HL-60 (cell line): ENCODE measurements at regions not wholly inside any gene's neighbourhood (a gene's known extent, or its start where the extent isn't known, plus 50 kb on each side); places are given as distances from the start of the nearest gene placed in this dataset.

Source experiments
- GABPA ChIP-seq: IDR thresholded peaks from 2 replicates; pipeline ENCODE4 v1.6.1; 2012; ENCODE audit warnings: low read depth
- POLR2AphosphoS5 ChIP-seq: IDR thresholded peaks from 2 replicates; pipeline ENCODE4 v1.6.1; 2012; ENCODE audit warnings: low read depth
- REST ChIP-seq: IDR thresholded peaks from 2 replicates; pipeline ENCODE4 v1.6.1; 2012; ENCODE audit warnings: low read depth; ENCODE audit not compliant: insufficient replicate concordance
- SPI1 ChIP-seq: IDR thresholded peaks from 2 replicates; pipeline ENCODE4 v1.6.1; 2012; ENCODE audit warnings: low read depth, mild to moderate bottlenecking, borderline replicate concordance
- TF ChIP-seq, protein P1 (sequence below): IDR thresholded peaks from one replicate; pipeline ENCODE4 v1.5.1; 2011; ENCODE audit warnings: low read length, control low read depth, inconsistent platforms; ENCODE audit not compliant: insufficient read depth

GRCh38 chr17:77526259-77526711, 385.5 kb downstream of the SEC14L1 start:
- TF ChIP-seq, protein P1, sequence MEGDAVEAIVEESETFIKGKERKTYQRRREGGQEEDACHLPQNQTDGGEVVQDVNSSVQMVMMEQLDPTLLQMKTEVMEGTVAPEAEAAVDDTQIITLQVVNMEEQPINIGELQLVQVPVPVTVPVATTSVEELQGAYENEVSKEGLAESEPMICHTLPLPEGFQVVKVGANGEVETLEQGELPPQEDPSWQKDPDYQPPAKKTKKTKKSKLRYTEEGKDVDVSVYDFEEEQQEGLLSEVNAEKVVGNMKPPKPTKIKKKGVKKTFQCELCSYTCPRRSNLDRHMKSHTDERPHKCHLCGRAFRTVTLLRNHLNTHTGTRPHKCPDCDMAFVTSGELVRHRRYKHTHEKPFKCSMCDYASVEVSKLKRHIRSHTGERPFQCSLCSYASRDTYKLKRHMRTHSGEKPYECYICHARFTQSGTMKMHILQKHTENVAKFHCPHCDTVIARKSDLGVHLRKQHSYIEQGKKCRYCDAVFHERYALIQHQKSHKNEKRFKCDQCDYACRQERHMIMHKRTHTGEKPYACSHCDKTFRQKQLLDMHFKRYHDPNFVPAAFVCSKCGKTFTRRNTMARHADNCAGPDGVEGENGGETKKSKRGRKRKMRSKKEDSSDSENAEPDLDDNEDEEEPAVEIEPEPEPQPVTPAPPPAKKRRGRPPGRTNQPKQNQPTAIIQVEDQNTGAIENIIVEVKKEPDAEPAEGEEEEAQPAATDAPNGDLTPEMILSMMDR, result no peak
- TF ChIP-seq REST, result no peak
- TF ChIP-seq GABPA, result no peak
- no peak for TF ChIP-seq POLR2AphosphoS5
- no peak for TF ChIP-seq SPI1
